GM10266 (cell line): ENCODE measurements at regions not wholly inside any gene's neighbourhood (a gene's known extent, or its start where the extent isn't known, plus 50 kb on each side); places are given as distances from the start of the nearest gene placed in this dataset.

Experiments
- DNase-seq: peaks from one replicate; pipeline ENCODE4 v3.0.0; 2012; ENCODE audit errors: extremely low spot score
- TF ChIP-seq, protein P1 (sequence below): IDR thresholded peaks from 2 replicates; pipeline ENCODE4 v1.5.1; 2012; ENCODE audit warnings: mild to moderate bottlenecking, low read depth; ENCODE audit not compliant: control insufficient read depth, insufficient read depth; ENCODE audit errors: missing control alignments

DNA sequence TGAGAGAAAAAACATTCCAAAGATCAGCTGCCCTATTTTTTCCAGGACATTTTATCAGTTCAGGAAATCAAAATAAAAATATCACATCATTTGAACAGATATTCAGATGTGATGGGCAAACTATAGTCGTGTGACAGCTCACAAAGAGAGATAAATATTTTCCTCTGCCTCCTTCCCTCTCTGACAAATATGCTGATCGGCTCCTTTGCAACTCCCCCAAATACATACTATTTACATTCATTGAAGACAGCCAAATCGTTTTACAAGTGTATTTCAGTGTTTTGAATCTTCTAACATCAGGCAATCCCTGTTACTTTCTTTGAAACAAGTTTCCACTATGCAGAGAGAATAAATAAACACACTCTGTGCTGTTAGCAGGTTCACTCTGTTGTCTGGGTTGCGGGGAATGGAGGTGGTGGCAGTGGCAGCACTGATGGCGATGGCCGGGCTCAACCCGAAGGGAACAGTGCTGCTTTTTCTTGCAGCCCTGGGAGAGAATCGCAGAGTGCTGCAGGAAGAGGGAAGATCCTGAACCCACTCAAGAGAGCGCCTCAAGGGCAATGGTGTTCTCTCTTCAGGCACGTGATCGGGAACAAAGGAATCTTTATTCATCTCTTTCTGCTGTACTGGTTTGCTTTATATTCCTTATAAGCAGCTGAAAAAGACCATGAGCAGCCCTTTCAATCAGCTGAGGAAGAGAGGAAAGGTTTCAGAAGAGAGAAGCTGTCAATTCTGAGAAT, 142.5 kb downstream of the PHLDA1 start:
- no peak for DNase-seq
- TF ChIP-seq, protein P1, sequence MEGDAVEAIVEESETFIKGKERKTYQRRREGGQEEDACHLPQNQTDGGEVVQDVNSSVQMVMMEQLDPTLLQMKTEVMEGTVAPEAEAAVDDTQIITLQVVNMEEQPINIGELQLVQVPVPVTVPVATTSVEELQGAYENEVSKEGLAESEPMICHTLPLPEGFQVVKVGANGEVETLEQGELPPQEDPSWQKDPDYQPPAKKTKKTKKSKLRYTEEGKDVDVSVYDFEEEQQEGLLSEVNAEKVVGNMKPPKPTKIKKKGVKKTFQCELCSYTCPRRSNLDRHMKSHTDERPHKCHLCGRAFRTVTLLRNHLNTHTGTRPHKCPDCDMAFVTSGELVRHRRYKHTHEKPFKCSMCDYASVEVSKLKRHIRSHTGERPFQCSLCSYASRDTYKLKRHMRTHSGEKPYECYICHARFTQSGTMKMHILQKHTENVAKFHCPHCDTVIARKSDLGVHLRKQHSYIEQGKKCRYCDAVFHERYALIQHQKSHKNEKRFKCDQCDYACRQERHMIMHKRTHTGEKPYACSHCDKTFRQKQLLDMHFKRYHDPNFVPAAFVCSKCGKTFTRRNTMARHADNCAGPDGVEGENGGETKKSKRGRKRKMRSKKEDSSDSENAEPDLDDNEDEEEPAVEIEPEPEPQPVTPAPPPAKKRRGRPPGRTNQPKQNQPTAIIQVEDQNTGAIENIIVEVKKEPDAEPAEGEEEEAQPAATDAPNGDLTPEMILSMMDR: no peak

DNA sequence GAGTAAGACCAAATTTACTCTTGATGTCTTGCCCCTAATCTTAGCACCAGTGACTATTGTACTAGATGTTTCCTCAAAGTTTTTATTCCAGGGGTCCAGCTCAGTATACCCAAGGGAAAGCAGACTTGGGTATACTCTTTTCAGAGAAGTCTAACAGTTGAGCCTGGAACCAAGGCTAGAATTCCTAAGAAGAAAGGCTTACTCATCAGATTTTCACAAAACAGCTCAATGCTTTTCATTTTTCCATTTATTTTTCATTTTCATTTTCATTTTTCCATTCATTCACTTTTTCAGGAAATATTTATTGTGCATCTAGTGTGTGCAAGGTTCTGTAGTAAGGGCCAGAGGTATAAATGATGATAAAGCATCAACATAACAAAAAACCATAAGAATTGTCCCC, 143.2 kb downstream of the PHLDA1 start:
- DNase-seq: no peak
- TF ChIP-seq, protein P1: no peak

DNA sequence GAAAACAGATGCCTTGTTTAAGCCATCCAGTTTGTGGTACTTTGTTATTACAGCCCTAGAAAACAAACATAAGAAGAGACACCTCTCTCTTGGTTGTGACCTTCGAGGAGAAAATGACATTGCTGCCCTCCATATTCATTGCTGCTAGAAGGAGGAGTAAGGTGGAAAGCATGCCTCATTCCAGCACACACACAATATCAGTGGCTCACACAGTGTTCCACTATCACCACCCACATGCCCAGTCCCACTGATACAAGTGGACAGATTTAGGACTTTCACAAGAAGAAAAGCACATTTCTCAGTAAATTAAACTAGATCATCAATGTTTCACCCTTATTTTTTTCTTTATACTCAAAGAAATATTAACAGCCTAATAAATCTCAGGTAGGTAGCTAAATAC, 143.6 kb downstream of the PHLDA1 start:
- no peak for DNase-seq
- TF ChIP-seq, protein P1: no peak

DNA sequence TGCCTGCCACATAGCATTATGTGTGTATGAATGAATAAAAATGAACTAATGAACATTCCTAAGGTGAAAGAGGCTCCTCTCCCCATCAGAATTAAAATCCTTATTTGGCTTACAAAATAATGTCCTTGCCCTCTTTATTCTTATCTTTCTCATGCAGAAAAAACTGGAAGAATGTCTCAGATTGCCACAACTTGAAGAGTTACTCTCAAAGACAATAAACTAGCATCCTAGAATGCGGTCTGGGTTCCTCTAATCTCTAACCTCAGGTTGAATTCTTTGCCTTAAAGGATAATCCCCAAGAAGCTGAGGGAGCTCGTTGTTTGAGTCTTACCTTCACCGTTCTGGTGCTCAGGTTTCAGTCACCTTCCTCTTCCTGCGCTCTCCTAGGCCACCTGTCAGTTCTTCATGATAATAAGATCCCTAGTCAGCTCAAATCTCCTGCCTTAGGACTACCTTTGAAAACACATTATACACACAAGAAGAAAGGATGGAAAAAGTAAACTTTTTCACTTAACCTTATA, 147.1 kb downstream of the PHLDA1 start:
- TF ChIP-seq, protein P1: no peak
- DNase-seq: no peak

DNA sequence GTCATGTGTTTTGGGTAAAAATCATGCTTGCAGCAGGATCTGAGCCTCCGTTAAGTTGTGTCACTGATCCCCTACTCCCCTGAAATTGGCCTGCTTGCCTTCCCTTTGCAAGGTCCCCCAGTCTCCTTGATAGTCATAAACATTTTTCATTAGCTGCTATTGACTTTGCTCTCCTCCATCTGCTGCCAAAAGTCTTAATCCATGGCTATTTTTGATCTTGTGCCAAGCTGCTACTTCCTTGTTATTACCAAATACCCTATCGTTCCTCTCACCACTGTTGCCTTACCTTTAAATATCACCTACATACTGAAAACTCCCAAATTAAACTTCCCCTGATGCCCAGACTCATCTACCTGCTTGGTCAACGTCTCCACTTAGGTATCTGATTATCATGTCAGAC, 148.3 kb downstream of the PHLDA1 start:
- no peak for DNase-seq
- TF ChIP-seq, protein P1: no peak

DNA sequence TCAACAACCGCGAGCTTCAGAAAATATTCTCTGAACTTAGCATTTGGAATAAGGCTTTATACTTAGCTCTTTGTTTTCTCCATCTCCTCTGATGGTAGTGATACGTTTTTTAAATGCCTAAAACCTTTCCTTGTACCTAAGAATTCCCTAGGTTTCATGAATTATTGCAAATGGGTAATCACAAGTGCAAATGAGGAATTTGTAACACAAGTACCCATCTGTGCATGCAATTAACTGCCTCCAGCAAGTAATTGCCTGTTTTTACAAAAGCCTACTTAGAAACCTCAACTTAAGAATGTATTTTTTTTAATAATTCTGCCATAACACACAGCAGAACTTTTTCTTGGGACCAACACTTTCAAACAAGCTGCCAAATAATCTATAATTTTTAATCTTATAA, 149.2 kb downstream of the PHLDA1 start:
- TF ChIP-seq, protein P1: no peak
- DNase-seq: no peak

DNA sequence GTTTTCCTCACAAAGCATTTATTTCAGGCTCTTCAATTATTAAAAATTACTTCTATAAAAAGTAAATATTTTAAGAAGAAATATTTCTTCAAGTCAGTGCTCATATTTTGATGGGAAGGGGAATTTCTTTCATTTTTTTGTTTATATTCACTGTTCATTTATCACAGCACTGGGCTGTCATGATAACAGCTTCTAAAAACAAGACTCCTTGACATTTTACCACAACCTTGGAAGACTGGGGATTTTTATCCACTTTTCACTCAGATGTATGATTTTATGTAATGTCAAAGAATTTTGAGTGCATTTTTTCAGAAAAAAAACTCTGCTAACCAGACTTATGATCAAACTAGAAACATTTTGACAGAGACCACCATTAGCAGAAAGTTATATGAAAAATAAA, 149.7 kb downstream of the PHLDA1 start:
- TF ChIP-seq, protein P1: no peak
- no peak for DNase-seq
